ENCODE measurements at regions not wholly inside any gene's neighbourhood (a gene's known extent, or its start where the extent isn't known, plus 50 kb on each side); places are given as distances from the start of the nearest gene placed in this dataset.

- Histone ChIP-seq H3K27me3 (ENCODE audit: insufficient read depth, low read length) (no peaks in the 10 kb centered on the region), H3K4me2 (ENCODE audit: low read length) (no peak overlapping the region), H3K4me3 (replicated peaks in 1 of 2; ENCODE audit: low read depth in 1 of 2, low read length in 2 of 2) (no peak overlapping the region), H3K9me3 (ENCODE audit: control insufficient read depth in 1 of 2, insufficient read depth in 1 of 2, low read depth in 1 of 2, low read length in 2 of 2) (peaks cover 3 to 4% of the 10 kb centered on the region in 2 experiments; a peak in 1 of 4 replicates), H4K20me1 (ENCODE audit: insufficient read depth) (no peaks in the 10 kb centered on the region), H3K9ac (ENCODE audit: low read length) (no peak overlapping the region), H3K27ac (ENCODE audit: low read depth, low read length) (no peak overlapping the region), H3K4me1 (ENCODE audit: control insufficient read depth in 1 of 2, insufficient read depth in 2 of 2, low read length in 2 of 2) (no peaks in the 10 kb centered on the region), H3K36me3 (ENCODE audit: control insufficient read depth in 1 of 2, insufficient read depth in 2 of 2, low read length in 2 of 2) (no peaks in the 10 kb centered on the region), H3K9me2 (ENCODE audit: insufficient read depth) (no peaks in the 10 kb centered on the region), H2AFZ (ENCODE audit: low read depth, low read length, poor library complexity, severe bottlenecking) (no peak overlapping the region), H3K79me2 (ENCODE audit: insufficient read depth, low read length) (no peaks in the 10 kb centered on the region)
- TF ChIP-seq EGR1 (IDR thresholded peaks at IDR 0.05; ENCODE audit: low read depth), result no peak
- intact Hi-C loops (cut with micrococcal nuclease), result no loop called here
- no TSS peak for BruUV-seq (replicated peaks)
- ATAC-seq, result no peak
- CTCF ChIA-PET, result no interaction called here
- POLR2A ChIA-PET, result no interaction called here
- RAD21 ChIA-PET (ENCODE audit: low non-redundant PET in 1 of 2, low total read pairs in 2 of 2, uncharacterized antibody in 2 of 2, unreplicated experiment in 2 of 2), result no interaction called here
- no peak for DNase-seq (ENCODE audit: low read depth, low spot score)
Observed at GRCh38 chr2:21469564-21469963, 345.8 kb downstream of the TDRD15 start.

- RAD21 ChIA-PET (ENCODE audit: low non-redundant PET in 1 of 2, low total read pairs in 2 of 2, uncharacterized antibody in 2 of 2, unreplicated experiment in 2 of 2), result no interaction called here
- BruUV-seq (replicated peaks), result no TSS peak
- no peak for ATAC-seq
Observed at GRCh38 chr2:21480162-21480561, 356.4 kb downstream of the TDRD15 start.

More at GRCh38 chr2:21480162-21480561, 356.4 kb downstream of the TDRD15 start:
- no peak overlapping the region for H3K4me3 ChIP-seq (replicated peaks in 1 of 2; ENCODE audit: low read depth in 1 of 2, low read length in 2 of 2)
- TF ChIP-seq CTCF (IDR thresholded peaks at IDR 0.05 in 2 of 3, conservative IDR thresholded peaks at IDR 0.05 in 1 of 3; ENCODE audit: borderline replicate concordance in 1 of 3, insufficient read depth in 1 of 3, low read depth in 2 of 3, low read length in 2 of 3) (no peak), YY1 (IDR thresholded peaks at IDR 0.05; ENCODE audit: extremely low read depth, insufficient replicate concordance, low read depth, low read length) (no peak), ZBTB33 (IDR thresholded peaks at IDR 0.05; ENCODE audit: extremely low read depth, insufficient replicate concordance, low read length) (no peak), TCF7L2 (IDR thresholded peaks at IDR 0.05; ENCODE audit: borderline replicate concordance, extremely low read depth, insufficient read depth, insufficient read length) (no peak), SRF (IDR thresholded peaks at IDR 0.05; ENCODE audit: low read depth) (no peak), ELF1 (IDR thresholded peaks at IDR 0.05; ENCODE audit: borderline replicate concordance, low read depth) (no peak), EZH2 (IDR thresholded peaks at IDR 0.05) (no peak), CBX3 (IDR thresholded peaks at IDR 0.05; ENCODE audit: low read depth) (no peak), ATF3 (IDR thresholded peaks at IDR 0.05) (no peak), MAX (IDR thresholded peaks at IDR 0.05) (no peak), POLR2AphosphoS5 (IDR thresholded peaks at IDR 0.05; ENCODE audit: low read depth, low read length) (no peak), ZNF274 (IDR thresholded peaks at IDR 0.05; ENCODE audit: low read depth, low read length) (no peak), ZFX (IDR thresholded peaks at IDR 0.05) (no peak), RAD21 (IDR thresholded peaks at IDR 0.05; ENCODE audit: low read depth) (no peak)
- ChIA-PET POLR2A (no interaction called here), CTCF (no interaction called here)
- H3K79me2 ChIP-seq (ENCODE audit: insufficient read depth, low read length), result no peaks in the 10 kb centered on the region
- no peak overlapping the region for H3K4me2 ChIP-seq (ENCODE audit: low read length)
- no peak overlapping the region for H3K27ac ChIP-seq (ENCODE audit: low read depth, low read length)
- H4K20me1 ChIP-seq (ENCODE audit: insufficient read depth), result no peaks in the 10 kb centered on the region
- H2AFZ ChIP-seq (ENCODE audit: low read depth, low read length, poor library complexity, severe bottlenecking), result no peak overlapping the region
- no peak overlapping the region for H3K9ac ChIP-seq (ENCODE audit: low read length)
- no peaks in the 10 kb centered on the region for H3K36me3 ChIP-seq (ENCODE audit: control insufficient read depth in 1 of 2, insufficient read depth in 2 of 2, low read length in 2 of 2)
- no peak for DNase-seq (ENCODE audit: low read depth, low spot score)
- intact Hi-C loops (cut with micrococcal nuclease), result no loop called here
- H3K27me3 ChIP-seq (ENCODE audit: insufficient read depth, low read length), result no peaks in the 10 kb centered on the region
- peaks cover 0 to 13% of the 10 kb centered on the region in 2 experiments; a peak in 2 of 4 replicates for H3K9me3 ChIP-seq (ENCODE audit: control insufficient read depth in 1 of 2, insufficient read depth in 1 of 2, low read depth in 1 of 2, low read length in 2 of 2)
- H3K9me2 ChIP-seq (ENCODE audit: insufficient read depth), result no peaks in the 10 kb centered on the region
- H3K4me1 ChIP-seq (ENCODE audit: control insufficient read depth in 1 of 2, insufficient read depth in 2 of 2, low read length in 2 of 2), result no peaks in the 10 kb centered on the region
